ENCODE measurements at regions not wholly inside any gene's neighbourhood (a gene's known extent, or its start where the extent isn't known, plus 50 kb on each side); places are given as distances from the start of the nearest gene placed in this dataset.

GRCh38 chr2:22930781-22931180 lies 454.2 kb upstream of the KLHL29 start:
- DNase-seq (ENCODE audit: low spot score) = no peak
- ChIA-PET CTCF (no interaction called here), POLR2A (ENCODE audit: low non-redundant PET) (no interaction called here)
- H3K27ac ChIP-seq = no peak overlapping the region
- TF ChIP-seq, protein P1, sequence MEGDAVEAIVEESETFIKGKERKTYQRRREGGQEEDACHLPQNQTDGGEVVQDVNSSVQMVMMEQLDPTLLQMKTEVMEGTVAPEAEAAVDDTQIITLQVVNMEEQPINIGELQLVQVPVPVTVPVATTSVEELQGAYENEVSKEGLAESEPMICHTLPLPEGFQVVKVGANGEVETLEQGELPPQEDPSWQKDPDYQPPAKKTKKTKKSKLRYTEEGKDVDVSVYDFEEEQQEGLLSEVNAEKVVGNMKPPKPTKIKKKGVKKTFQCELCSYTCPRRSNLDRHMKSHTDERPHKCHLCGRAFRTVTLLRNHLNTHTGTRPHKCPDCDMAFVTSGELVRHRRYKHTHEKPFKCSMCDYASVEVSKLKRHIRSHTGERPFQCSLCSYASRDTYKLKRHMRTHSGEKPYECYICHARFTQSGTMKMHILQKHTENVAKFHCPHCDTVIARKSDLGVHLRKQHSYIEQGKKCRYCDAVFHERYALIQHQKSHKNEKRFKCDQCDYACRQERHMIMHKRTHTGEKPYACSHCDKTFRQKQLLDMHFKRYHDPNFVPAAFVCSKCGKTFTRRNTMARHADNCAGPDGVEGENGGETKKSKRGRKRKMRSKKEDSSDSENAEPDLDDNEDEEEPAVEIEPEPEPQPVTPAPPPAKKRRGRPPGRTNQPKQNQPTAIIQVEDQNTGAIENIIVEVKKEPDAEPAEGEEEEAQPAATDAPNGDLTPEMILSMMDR (conservative IDR thresholded peaks at IDR 0.05; ENCODE audit: low read depth) = no peak

- POLR2A ChIA-PET (ENCODE audit: low non-redundant PET) = no interaction called here
- CTCF ChIA-PET = no interaction called here
Measured at GRCh38 chr2:22932288-22932687, 452.7 kb upstream of the KLHL29 start.

DNA sequence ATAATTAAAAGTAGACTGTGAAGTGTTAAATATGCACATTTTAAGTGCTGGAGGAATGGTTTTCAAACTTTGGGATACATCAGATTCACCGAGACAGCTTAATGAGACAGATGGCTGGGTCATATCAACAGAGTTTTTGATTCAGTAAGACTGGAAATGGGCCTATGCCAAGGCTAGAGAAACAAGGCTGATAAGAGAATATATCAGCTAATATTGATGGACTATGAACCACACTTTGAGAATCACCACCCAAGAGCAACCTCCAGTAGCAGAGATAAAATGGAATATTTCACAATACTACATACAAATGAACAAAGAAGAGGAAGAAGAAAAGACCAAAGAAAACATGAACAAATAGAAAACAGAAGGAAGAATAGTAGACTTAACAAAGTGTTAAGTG lies 450.2 kb upstream of the KLHL29 start:
- DNase-seq (ENCODE audit: low spot score) = no peak
- no peak overlapping the region for H3K27ac ChIP-seq
- POLR2A ChIA-PET (ENCODE audit: low non-redundant PET) = no interaction called here
- CTCF ChIA-PET = interaction anchor here (0.6 to 0.7 kb wide), 2 partner anchors 87 to 355 kb away, joined by 3 to 5 read pairs; no protein-coding TSS in a partner anchor
- TF ChIP-seq, protein P1 (conservative IDR thresholded peaks at IDR 0.05; ENCODE audit: low read depth) = no peak

More at GRCh38 chr2:22932288-22932687, 452.7 kb upstream of the KLHL29 start:
- TF ChIP-seq, protein P1 (conservative IDR thresholded peaks at IDR 0.05; ENCODE audit: low read depth) = no peak
- DNase-seq (ENCODE audit: low spot score) = no peak
- H3K27ac ChIP-seq = no peak overlapping the region

DNA sequence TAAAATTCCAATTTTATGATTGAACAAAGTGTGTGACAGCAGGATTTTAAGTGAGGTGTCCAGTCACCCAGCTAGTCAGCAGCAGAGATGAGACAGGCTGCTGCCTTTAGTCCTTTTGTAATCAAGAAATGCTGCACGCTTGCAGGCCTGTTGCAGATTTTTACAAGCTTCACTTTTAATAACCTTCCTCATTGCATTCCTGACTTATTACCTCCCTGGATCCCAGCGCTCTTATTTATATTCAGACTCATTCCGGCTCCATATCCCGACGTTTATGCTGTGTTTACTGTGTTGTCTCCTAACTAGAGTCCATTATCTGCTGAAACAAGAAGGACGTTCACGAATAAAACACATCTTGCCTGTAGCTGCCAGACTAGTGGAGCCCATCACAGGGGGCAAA lies 442.5 kb upstream of the KLHL29 start:
- ChIA-PET POLR2A (ENCODE audit: low non-redundant PET) (no interaction called here), CTCF (no interaction called here)

GRCh38 chr2:22944143-22944542 lies 440.8 kb upstream of the KLHL29 start:
- ChIA-PET CTCF (no interaction called here), POLR2A (ENCODE audit: low non-redundant PET) (no interaction called here)
- TF ChIP-seq, protein P1 (conservative IDR thresholded peaks at IDR 0.05; ENCODE audit: low read depth) = no peak
- no peak overlapping the region for H3K27ac ChIP-seq
- no peak for DNase-seq (ENCODE audit: low spot score)

More for the DNA sequence above, 442.5 kb upstream of the KLHL29 start:
- H3K27ac ChIP-seq = no peak overlapping the region
- DNase-seq (ENCODE audit: low spot score) = no peak
- TF ChIP-seq, protein P1 (conservative IDR thresholded peaks at IDR 0.05; ENCODE audit: low read depth) = no peak

- CTCF ChIA-PET = no interaction called here
- no peak overlapping the region for H3K27ac ChIP-seq
- POLR2A ChIA-PET (ENCODE audit: low non-redundant PET) = no interaction called here
- no peak for DNase-seq (ENCODE audit: low spot score)
- TF ChIP-seq, protein P1 (conservative IDR thresholded peaks at IDR 0.05; ENCODE audit: low read depth) = no peak
Measured at GRCh38 chr2:22946553-22946952, 438.4 kb upstream of the KLHL29 start.

GRCh38 chr2:22947741-22948140 lies 437.2 kb upstream of the KLHL29 start:
- POLR2A ChIA-PET (ENCODE audit: low non-redundant PET) = no interaction called here
- CTCF ChIA-PET = no interaction called here
- no peak for DNase-seq (ENCODE audit: low spot score)
- no peak overlapping the region for H3K27ac ChIP-seq
- TF ChIP-seq, protein P1 (conservative IDR thresholded peaks at IDR 0.05; ENCODE audit: low read depth) = no peak
